Urothelium cell line (cell line): ENCODE measurements at regions not wholly inside any gene's neighbourhood (a gene's known extent, or its start where the extent isn't known, plus 50 kb on each side); places are given as distances from the start of the nearest gene placed in this dataset.
A peak's percentile ranks its signal among the peaks of the same experiment; 100 is the strongest.
"Not testable (repeated sequence)": the region's sequence is repeated elsewhere in the genome, so short reads cannot be mapped to it uniquely, and the experiment has no call there.

Experiments used
- DNase-seq: peaks from one replicate; pipeline ENCODE4 v3.0.0; 2011; ENCODE audit warnings: low spot score, mixed read lengths
- FAIRE-seq: peaks from 2 replicates; lab custom pipeline; 2011; peaks lifted over from hg19 to GRCh38; lab: Jason Lieb, UNC

DNA sequence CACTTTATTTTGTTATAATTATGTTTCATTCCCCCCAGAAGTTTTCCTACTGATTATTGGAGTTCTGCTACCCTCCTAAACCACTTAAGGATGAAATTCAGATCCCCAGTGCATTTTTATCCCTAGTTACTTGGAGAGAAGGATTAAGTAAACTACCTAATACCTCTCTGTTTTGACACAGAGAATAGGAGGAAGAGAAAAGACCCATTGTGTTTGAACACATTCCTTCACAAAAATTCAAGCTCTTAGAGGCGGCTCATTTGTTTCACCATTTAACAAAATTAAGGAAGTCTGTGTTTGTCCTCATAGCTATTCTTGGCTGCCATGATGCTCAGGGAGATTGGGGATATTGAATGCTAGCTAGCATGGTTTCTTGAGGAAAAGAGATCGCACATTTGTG lies 492.6 kb downstream of the EBF1 start:
- FAIRE-seq (no peak), DNase-seq (no peak)

- FAIRE-seq, result no peak
- DNase-seq, result no peak
Observed at GRCh38 chr5:158606233-158606632, 493.5 kb downstream of the EBF1 start.

DNA sequence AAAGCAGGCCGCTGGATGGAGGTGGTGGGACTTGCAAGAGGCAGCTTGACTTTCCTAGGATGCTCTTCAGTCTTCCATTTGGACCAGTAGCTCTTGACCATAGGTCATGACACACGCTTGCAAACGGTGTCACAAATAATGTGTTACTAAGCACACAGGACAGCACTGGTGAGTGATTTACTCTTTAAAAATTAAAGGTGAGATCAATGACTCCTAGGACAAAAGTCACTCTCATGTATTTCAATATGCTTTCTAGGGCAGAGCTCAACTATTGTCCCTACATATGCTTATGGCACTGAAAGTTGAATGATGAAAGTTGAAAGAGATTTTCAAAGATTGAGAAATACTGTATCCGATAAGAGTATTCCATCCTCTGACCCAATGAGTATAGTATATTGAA lies 496.7 kb downstream of the EBF1 start:
- no peak for DNase-seq
- no peak for FAIRE-seq

GRCh38 chr5:158601118-158601517 lies 498.6 kb downstream of the EBF1 start:
- no peak for DNase-seq
- FAIRE-seq, result no peak

DNA sequence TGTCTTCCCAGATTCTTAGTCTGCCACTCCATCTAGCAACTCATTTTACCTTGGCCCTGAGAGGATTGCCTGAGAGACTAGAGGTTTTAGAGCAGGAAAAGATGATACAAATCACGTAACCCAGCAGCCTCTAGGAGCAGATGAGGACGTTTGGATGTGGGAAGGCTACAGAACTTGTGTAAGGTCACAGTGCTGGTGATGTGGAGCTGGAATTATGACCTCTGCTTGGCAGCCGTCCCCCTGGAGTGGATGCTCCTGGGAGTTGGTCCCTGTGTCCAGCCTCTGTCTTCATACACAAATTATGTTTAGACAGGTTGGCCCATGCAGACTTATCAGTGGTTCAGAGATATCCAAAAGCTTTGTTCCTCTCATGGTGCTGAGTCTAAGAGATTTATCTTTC lies 499.0 kb downstream of the EBF1 start:
- DNase-seq, result no peak
- no peak for FAIRE-seq

DNA sequence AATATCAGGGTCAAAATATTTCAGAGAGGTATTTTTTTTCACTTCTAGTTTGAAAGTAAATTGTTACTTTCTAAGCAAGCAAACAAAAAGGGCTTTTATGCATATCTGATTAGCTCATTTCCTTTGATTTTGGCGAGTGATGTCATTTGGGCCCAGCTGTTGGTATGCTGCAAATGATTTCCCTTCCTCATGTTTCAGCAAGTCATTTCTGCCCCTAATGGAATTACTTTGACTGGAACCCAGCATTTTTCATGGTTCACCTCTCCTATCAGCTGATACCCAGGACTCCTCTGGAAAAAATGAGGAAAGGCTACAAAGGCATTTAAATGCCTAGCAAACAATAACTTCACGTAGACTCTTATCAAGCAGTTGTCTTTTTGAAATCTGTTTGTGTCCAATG lies 500.6 kb downstream of the EBF1 start:
- FAIRE-seq, result no peak
- DNase-seq, result no peak

GRCh38 chr5:158594595-158595242 lies 505.0 kb downstream of the EBF1 start:
- FAIRE-seq, result no peak
- DNase-seq, result no peak

- FAIRE-seq, result no peak
Observed at GRCh38 chr5:158593925-158594324, 505.8 kb downstream of the EBF1 start.

GRCh38 chr5:158591301-158591863 lies 508.3 kb downstream of the EBF1 start:
- DNase-seq (peak; percentile 58), FAIRE-seq (no peak)

More at GRCh38 chr5:158593925-158594324, 505.8 kb downstream of the EBF1 start:
- no peak for DNase-seq

DNA sequence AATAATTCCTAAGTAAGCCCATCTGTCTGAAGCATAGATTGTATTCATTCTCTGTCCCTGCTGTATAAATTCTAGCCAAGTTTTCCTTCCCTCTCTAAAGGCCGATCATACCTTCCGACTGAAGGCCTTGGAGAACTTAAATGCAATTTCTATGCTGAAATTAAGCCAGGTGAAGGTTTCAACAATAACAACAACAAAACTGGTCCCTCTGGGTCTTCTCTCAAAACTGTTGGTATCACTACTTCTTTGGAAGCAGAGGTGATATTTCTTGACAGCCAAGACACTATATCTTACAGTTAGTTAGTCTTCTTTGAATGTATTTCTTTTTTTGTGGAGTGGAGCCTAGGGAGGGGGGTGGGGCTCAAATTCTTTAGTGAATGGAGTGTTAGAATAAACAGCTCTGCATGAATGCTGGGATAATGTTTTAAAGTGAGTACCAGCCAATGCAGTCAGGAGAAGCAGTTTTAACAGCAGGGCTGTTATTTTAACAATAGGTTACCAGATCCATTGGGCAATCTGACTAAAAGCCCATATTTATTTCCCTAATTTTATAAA lies 508.9 kb downstream of the EBF1 start:
- FAIRE-seq, result no peak
- DNase-seq, result no peak

DNA sequence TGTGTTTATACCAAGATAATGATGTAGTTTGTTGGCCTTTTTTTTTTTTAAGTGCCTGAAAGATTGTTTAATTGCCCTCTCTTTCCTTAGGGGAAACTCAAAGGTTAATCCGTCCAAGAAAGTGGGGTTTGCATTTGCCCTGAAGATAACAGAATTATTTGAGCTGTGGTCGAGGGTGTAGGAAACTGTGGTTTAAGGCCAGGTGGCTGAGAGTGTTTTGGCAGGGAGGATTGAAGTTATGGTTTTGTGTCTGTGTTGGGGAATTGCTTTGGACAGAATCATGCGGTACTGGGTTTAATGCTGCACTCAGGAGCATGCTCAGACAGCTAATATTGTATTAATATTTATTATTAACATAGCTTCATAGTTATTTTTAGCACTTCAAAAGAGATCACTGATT lies 509.8 kb downstream of the EBF1 start:
- no peak for FAIRE-seq

DNA sequence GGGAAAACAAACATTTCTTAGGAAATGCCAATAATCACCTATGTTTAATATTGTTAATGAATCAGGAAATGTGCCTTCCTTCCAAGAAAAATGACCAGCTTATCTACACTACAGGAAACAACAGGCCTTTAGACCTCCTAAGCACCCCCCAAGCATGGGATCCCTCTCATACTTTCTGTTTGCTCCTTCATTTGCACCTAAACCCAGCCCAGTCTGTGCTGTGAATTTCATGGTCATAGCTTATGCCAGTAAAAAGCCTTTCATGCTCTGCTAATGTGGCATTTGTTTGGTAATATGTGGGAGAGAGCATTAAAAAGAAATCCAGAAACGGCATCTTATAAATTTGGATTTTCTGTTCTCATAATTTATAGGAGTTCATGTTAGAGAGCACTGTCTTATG lies 511.1 kb downstream of the EBF1 start:
- FAIRE-seq, result no peak

More for the DNA sequence above, 509.8 kb downstream of the EBF1 start:
- no peak for DNase-seq

DNA sequence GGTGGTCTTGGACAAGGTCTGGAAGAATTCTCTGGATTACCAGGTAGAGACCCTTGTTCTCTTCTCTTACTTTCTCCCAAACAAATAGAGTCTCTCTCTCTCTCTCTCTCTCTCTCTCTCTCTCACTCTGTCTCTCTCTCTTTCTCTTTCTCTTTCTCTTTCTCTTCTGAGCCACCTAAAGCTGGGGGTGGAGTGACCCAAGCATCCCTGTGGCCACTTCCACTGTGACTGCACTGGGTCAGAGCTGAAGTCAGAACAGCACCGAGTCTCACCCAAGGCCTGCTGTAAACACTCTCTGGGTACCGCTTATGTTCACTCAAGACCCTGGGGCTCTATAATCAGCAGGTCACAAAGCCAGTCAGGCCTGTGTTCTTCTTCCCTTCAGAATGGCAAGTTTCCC lies 513.7 kb downstream of the EBF1 start:
- no peak for DNase-seq
- FAIRE-seq, result no peak

More for the DNA sequence above, 511.1 kb downstream of the EBF1 start:
- DNase-seq, result no peak

- not testable (repeated sequence) for DNase-seq, FAIRE-seq
Observed at GRCh38 chr5:158582669-158583068, 517.0 kb downstream of the EBF1 start.

DNA sequence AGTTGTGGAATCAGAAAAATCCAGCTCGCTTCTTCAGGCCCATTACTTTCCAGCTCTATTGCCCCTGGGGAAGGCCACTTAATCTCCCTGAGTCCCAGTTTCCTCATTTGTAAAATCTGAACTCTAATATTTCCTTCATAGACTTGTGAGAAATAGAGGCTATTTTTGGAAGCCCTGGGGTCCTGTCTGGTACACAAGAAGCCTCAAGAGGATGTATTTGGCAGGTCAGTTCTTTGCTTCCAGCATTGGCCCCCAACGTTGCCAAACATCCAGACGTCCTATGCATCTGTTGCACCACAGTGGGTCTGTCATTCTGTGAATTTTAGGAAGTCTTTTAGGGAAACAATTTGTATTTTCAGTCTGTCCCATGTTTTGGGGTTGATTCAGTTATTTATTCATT lies 525.9 kb downstream of the EBF1 start:
- DNase-seq (no peak), FAIRE-seq (no peak)

DNA sequence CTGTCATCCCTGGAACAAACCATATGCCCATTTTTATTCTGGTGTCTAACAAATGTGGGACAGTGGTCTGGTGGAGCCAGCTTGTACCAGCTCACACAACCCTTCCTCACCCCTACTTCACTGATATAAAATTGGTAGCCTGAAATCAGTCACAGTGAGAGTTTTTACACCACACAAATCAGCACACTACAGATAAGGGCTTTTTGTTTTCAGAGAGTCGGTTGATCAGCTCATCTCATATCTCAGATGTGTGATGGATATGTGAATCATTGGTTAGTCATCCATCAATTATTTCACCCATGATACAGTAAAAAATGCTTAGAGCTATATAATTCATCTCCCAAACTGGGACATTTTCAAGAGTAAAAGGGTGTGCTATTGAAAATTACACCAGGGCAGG lies 529.2 kb downstream of the EBF1 start:
- no peak for FAIRE-seq

DNA sequence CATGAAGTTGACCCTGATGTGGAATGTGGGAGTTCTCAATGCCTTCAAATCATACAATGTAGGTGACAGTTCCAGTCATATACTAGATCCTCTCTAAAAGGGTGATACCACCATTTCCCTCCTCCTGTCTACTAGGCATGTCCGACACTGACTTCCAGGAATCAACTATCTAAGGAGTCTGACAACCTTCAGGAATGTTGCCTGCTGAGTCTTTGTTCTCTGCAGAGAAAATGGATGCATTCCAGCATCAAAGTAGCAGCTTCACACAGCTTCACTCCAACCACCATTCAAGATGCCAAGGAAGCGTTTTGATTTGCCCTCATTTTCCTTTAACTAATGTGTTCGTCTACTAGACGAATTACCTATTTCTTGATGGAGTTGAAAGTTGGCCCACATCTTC lies 530.2 kb downstream of the EBF1 start:
- no peak for FAIRE-seq
- DNase-seq, result no peak

More for the DNA sequence above, 529.2 kb downstream of the EBF1 start:
- DNase-seq, result no peak

- FAIRE-seq, result no peak
Observed at GRCh38 chr5:158565017-158565789, 534.5 kb downstream of the EBF1 start.

DNA sequence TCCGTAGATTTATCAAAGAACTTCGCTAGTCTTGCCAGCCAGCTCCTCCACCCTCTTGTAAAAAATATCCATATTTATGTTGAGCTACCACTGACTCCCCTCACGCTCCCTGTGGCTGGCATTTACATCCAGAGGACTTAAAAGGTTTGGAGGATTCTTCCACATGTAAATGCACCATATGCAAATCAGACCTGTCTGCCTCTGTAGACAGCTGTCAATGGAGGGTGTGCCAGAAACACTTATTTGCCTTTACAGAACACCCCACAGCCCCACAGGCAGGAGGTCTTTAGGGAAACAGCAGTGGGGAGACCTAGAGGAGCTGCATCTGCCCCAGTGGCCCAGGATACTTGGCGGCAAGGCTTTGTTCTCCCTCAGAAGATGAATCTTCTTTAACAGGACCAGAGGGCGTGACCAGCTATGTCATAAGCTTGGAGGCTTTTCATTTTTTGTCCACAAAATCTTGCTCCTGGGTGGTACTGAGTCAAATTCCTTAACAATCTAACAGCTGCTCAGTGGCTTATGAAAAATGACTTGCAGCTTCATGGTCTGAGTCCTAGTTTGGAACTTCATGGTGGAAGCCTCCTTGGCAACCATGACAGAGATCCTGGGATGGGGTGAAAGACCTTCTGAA lies 535.8 kb downstream of the EBF1 start:
- DNase-seq, result no peak
- FAIRE-seq, result no peak

More at GRCh38 chr5:158565017-158565789, 534.5 kb downstream of the EBF1 start:
- no peak for DNase-seq

DNA sequence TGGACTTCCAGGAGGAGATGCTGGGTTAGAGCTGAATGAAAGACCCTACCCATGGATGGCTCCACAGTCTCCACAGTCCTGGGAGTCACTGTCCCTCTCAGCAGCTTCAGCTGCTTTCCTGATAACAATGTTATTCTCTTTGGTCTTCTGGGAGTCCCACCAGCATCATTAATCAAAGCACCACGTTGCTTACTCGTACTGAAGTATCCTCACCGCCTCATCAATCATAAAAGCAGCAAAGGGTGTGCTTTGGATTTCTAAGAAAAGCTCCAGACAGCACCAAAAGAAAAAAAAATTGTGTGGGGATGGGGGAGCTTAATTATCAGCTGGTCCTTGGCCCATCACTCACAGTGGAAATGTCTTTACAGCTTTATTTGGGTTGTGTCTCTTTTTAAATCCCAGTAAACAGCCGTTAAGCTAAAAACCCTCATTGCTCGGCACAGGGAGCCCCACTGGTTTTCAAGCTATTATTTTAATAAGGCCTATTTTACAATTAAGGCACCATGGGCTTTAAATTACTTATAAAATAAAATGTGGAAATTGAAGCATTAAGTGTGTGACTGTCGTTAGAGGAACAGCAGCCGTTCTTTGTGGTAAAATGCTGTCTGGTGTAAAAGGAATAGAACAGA lies 538.0 kb downstream of the EBF1 start:
- DNase-seq, result no peak
- FAIRE-seq, result no peak

DNA sequence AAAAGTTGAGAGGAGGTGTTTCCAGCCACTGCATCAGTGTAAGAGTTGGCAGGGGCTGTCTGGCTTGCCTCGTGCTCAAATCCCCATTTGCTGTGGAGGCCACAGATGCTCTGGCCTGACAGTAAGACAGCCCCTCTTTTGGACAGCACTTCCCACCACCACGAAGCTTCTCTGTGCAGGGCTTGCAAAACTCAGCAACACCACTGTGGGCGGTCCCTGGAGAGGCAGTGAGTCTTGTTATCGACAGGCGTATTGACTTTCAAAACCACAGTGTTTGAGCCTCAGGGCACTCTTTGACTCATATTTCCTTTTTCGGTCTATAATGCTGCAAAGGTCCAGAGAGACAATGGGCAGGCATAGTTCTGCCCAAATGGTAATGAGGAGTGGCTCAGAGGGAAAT lies 539.5 kb downstream of the EBF1 start:
- DNase-seq (no peak), FAIRE-seq (no peak)
